Cardiac muscle cell (in vitro differentiated cells and primary cell): ENCODE measurements at regions not wholly inside any gene's neighbourhood (a gene's known extent, or its start where the extent isn't known, plus 50 kb on each side); places are given as distances from the start of the nearest gene placed in this dataset.
A peak's percentile ranks its signal among the peaks of the same experiment; 100 is the strongest.

Source experiments
- DNase-seq, 2 donors: peaks; one replicate each; pipeline versions ENCODE4 v3.0.0 to v3.0.0-alpha.2; 2010 to 2017; ENCODE audit warnings: low read depth in 1 of 2, low spot score in 1 of 2
- H3K27ac ChIP-seq: fragments of 200-600 bp; sonication (generic); 2 replicates; pipeline ENCODE4 v1.5.1; 2016
- H3K27me3 ChIP-seq: fragments of 200-600 bp; sonication (generic); 2 replicates; pipeline ENCODE4 v1.6.0; 2016; ENCODE audit warnings: control low read depth
- H3K36me3 ChIP-seq: fragments of 200-600 bp; sonication (generic); 2 replicates; pipeline ENCODE4 v1.5.1; 2016; ENCODE audit warnings: control low read depth
- H3K4me1 ChIP-seq: fragments of 200-600 bp; sonication (generic); 2 replicates; pipeline ENCODE4 v1.8.1; 2017; ENCODE audit warnings: low read depth, mild to moderate bottlenecking, mixed run types
- H3K4me3 ChIP-seq: fragments of 200-600 bp; sonication (generic); 2 replicates; pipeline ENCODE4 v1.5.1; 2016; ENCODE audit warnings: mild to moderate bottlenecking
- H3K9me3 ChIP-seq: fragments of 200-600 bp; sonication (generic); 2 replicates; pipeline ENCODE4 v1.5.1; 2017; ENCODE audit warnings: low read depth, mild to moderate bottlenecking, control low read depth
- TF ChIP-seq, protein P1 (sequence below): IDR thresholded peaks from 2 replicates; pipeline ENCODE4 v1.5.1; 2012; ENCODE audit warnings: low read depth, mild to moderate bottlenecking, low read length

DNA sequence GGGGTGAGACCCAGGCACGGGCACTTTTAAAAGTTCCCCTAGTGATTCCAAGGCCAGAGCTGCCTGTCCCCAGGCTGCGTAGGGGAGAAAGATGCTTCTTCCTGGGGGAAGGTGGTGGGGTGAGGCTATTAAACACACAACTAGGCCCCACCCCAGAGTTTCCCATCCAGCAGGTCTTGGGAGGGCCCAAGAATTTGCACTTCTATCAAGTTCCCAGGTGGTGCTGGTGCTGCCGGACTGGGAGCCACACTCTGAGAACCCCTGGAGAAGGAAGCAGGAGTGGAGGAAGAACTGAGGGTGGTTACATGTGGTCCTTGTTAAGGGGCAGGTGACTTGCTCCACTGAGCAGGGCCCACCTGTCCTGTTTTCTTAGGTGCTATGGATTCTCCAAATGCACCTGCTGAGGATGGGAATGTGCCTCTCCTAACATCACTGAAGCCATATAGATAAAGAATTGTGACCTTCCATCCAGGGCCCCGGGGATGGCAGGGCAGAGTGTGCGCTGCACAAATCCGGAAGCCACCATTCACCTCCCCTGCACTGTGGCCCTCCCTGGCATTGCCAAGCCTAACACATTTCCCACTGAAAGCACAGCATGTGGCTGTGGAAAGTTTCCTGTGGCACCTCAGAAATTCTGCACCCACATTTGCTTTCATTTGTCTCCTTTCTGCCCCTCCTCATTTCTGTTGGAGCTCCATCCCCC lies 111.5 kb upstream of the MEF2A start:
- Histone ChIP-seq H3K36me3 (no peaks in the 10 kb centered on the region), H3K27ac (peak overlapping the region; percentile 97), H3K27me3 (no peaks in the 10 kb centered on the region), H3K9me3 (no peaks in the 10 kb centered on the region), H3K4me1 (peaks cover 36% of the 10 kb centered on the region), H3K4me3 (no peak overlapping the region)
- no peak for DNase-seq
- TF ChIP-seq, protein P1, sequence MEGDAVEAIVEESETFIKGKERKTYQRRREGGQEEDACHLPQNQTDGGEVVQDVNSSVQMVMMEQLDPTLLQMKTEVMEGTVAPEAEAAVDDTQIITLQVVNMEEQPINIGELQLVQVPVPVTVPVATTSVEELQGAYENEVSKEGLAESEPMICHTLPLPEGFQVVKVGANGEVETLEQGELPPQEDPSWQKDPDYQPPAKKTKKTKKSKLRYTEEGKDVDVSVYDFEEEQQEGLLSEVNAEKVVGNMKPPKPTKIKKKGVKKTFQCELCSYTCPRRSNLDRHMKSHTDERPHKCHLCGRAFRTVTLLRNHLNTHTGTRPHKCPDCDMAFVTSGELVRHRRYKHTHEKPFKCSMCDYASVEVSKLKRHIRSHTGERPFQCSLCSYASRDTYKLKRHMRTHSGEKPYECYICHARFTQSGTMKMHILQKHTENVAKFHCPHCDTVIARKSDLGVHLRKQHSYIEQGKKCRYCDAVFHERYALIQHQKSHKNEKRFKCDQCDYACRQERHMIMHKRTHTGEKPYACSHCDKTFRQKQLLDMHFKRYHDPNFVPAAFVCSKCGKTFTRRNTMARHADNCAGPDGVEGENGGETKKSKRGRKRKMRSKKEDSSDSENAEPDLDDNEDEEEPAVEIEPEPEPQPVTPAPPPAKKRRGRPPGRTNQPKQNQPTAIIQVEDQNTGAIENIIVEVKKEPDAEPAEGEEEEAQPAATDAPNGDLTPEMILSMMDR: no peak

DNA sequence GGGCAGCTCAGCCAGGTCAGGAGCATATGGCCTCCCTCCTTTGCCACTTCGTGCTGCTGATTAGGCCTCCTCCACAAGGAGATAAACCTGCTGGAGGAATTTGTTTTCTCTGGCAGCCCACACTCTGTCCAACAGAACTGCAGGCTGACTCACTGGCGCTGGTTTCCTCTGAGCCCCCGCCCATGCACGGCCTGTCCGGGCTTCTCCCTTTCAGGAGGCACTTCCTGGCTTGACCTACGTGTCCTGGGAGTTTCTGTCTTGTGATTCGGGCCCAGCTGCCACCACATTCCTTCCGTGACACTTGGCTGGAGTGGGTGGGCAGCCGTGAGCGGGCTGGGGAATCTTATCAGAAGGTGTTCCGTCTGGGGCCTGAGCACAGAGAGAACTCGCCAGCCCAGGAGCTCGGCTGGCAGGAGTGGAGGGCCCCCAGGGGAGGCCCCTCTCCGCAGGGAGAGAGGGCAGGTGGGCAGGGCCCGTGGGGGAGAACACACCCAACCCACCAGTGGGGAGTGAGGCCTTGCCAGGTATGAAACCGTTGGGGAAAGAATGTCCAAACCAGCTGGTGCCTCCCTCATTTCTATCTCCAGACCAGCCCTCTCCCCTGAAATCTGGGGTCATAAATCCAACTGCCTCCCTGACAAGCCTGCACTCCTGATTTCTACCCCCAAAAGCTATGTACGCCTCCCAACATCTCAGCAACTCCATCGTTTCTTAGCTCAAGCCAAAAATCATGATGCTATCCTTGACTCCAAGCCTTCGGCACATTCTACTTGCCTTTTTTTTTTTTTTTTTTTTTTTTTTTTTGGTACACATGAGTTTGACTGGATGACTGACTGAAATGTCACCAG lies 110.6 kb upstream of the MEF2A start:
- Histone ChIP-seq H3K36me3 (no peaks in the 10 kb centered on the region), H3K27me3 (no peaks in the 10 kb centered on the region), H3K27ac (peak overlapping the region; percentile 97), H3K4me1 (peaks cover 36% of the 10 kb centered on the region), H3K9me3 (no peaks in the 10 kb centered on the region), H3K4me3 (no peak overlapping the region)
- DNase-seq: peak; percentile 94 to 98
- TF ChIP-seq, protein P1: no peak

DNA sequence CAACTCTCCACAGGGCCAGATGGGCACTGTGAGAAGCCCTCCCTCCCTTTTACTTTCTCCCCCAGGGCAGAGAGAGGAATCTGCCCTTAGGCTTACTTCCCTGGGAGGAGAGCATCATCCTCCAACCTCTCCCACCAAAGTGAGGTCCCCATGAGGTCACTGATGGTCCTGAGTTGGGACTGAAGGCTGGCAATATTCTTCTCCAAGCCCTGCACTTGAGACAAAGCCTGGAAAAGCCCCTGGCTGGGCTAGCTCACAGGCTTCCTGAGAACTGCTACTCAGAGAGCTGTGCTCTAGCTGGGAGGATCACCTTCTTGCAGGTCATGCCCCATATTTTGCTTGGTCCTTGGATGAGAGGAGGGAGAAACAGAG lies 110.0 kb upstream of the MEF2A start:
- no peak overlapping the region for H3K4me3 ChIP-seq
- no peak for DNase-seq
- H3K27ac ChIP-seq: peak overlapping the region; percentile 97
- peaks cover 36% of the 10 kb centered on the region for H3K4me1 ChIP-seq
- H3K9me3 ChIP-seq: no peaks in the 10 kb centered on the region
- TF ChIP-seq, protein P1: no peak
- no peaks in the 10 kb centered on the region for H3K36me3 ChIP-seq
- H3K27me3 ChIP-seq: no peaks in the 10 kb centered on the region

DNA sequence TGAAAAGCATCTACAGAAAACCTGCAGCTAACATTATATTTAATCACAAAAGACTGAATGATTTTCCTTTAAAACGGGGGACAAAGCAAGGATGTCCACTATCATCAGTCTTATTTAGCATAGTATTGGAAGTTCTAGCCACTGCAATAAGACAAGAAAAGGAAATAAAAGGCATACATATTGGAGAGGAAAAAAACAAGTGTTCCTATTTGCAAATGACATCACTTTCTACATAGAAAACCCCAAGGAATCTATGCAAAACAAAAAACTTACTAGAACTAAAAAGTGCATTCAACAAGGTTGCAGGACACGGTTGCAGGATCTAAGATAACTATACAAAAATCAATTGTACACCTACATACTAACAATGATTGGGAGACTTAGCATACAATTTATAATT lies 101.6 kb upstream of the MEF2A start:
- Histone ChIP-seq H3K4me1 (no peaks in the 10 kb centered on the region), H3K27me3 (no peaks in the 10 kb centered on the region), H3K4me3 (no peak overlapping the region), H3K36me3 (no peaks in the 10 kb centered on the region), H3K9me3 (no peaks in the 10 kb centered on the region), H3K27ac (no peak overlapping the region)
- TF ChIP-seq, protein P1: no peak
- DNase-seq: no peak

DNA sequence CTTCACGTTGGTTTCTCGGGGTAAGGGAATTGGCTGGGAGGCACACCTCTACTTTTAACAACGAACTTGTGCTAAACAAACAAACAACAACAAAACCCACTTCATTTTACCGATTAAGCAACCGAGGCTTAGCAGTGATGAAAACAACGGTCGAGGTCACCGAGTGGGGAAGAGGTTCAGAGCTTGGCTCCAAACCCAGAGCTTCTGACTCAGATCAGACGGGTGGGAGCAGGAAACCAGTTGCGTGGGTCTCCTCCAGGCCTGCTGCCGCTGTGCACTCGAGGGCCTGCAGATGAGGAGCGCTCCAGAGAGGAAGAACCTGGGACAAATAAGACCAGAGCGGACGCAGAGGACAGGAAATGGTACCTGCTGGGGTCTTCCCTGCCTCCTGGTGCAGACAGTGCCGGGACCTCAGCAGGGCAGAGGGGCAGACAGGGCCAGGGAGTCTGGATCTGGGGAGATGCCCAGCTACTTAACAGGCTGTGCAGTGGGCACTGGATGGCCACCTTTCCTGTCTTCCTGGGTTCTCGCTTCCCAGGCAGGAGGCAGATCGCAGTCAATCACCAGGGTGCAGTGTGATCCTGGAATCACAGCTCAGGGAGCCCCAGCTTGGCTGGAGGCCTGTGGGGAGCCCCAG lies 99.0 kb upstream of the MEF2A start:
- H3K36me3 ChIP-seq: no peaks in the 10 kb centered on the region
- H3K4me1 ChIP-seq: peaks cover 2% of the 10 kb centered on the region
- no peaks in the 10 kb centered on the region for H3K9me3 ChIP-seq
- no peak overlapping the region for H3K4me3 ChIP-seq
- DNase-seq: peak in 1 of 2 donors; percentile 91
- H3K27ac ChIP-seq: no peak overlapping the region
- TF ChIP-seq, protein P1: peak; percentile 6
- no peaks in the 10 kb centered on the region for H3K27me3 ChIP-seq
